Right atrium auricular region (tissue), 2 donors: ENCODE measurements at regions not wholly inside any gene's neighbourhood (a gene's known extent, or its start where the extent isn't known, plus 50 kb on each side); places are given as distances from the start of the nearest gene placed in this dataset.

Experiments used
- DNase-seq: peaks from one replicate; pipeline ENCODE4 v3.0.0-alpha.2; 2019; ENCODE audit warnings: low spot score
- H3K27ac ChIP-seq, 2 donors: fragments of 200-600 bp; sonication (generic); 1 replicate in 1 of 2; 2 replicates in 1 of 2; pipeline ENCODE4 v1.5.1; 2016 to 2019
- H3K27me3 ChIP-seq, 2 donors: fragments of 200-600 bp; sonication (generic); one replicate each; pipeline versions ENCODE4 v1.5.1 to v1.6.0; 2017 to 2019
- H3K36me3 ChIP-seq: fragments of 200-600 bp; sonication (generic); one replicate; pipeline ENCODE4 v1.5.1; 2016
- H3K4me1 ChIP-seq, 2 donors: fragments of 200-600 bp; sonication (generic); one replicate each; pipeline versions ENCODE4 v1.5.1 to v1.6.0; 2017 to 2019
- H3K4me3 ChIP-seq, 2 donors: fragments of 200-600 bp; sonication (generic); 1 replicate in 1 of 2; 2 replicates in 1 of 2; pipeline ENCODE4 v1.5.1; 2017 to 2019; ENCODE audit warnings: mild to moderate bottlenecking in 1 of 2, moderate library complexity in 1 of 2
- H3K9me3 ChIP-seq, 2 donors: fragments of 200-600 bp; sonication (generic); one replicate each; pipeline ENCODE4 v1.5.1; 2019
- TF ChIP-seq, protein P1 (sequence below), 2 donors: fragments of 200-600 bp; sonication (generic); IDR thresholded peaks; one replicate each; pipeline ENCODE4 v1.5.1; 2019; ENCODE audit warnings: antibody characterized with exemption in 2 of 2

GRCh38 chr5:96562614-96563013 is 99.6 kb upstream of the CAST start:
- DNase-seq, result no peak
- H3K9me3 ChIP-seq, result no peaks in the 10 kb centered on the region
- H3K27me3 ChIP-seq, result no peaks in the 10 kb centered on the region
- TF ChIP-seq, protein P1, sequence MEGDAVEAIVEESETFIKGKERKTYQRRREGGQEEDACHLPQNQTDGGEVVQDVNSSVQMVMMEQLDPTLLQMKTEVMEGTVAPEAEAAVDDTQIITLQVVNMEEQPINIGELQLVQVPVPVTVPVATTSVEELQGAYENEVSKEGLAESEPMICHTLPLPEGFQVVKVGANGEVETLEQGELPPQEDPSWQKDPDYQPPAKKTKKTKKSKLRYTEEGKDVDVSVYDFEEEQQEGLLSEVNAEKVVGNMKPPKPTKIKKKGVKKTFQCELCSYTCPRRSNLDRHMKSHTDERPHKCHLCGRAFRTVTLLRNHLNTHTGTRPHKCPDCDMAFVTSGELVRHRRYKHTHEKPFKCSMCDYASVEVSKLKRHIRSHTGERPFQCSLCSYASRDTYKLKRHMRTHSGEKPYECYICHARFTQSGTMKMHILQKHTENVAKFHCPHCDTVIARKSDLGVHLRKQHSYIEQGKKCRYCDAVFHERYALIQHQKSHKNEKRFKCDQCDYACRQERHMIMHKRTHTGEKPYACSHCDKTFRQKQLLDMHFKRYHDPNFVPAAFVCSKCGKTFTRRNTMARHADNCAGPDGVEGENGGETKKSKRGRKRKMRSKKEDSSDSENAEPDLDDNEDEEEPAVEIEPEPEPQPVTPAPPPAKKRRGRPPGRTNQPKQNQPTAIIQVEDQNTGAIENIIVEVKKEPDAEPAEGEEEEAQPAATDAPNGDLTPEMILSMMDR (IDR thresholded peaks at IDR 0.05), result no peak
- H3K27ac ChIP-seq, result no peak overlapping the region
- H3K4me1 ChIP-seq, result no peaks in the 10 kb centered on the region
- no peaks in the 10 kb centered on the region for H3K36me3 ChIP-seq
- H3K4me3 ChIP-seq, result no peak overlapping the region

GRCh38 chr5:96563816-96564215 is 98.4 kb upstream of the CAST start:
- DNase-seq, result no peak
- Histone ChIP-seq H3K27me3 (no peaks in the 10 kb centered on the region), H3K4me1 (no peaks in the 10 kb centered on the region), H3K4me3 (no peak overlapping the region), H3K27ac (no peak overlapping the region), H3K36me3 (no peaks in the 10 kb centered on the region), H3K9me3 (no peaks in the 10 kb centered on the region)
- TF ChIP-seq, protein P1 (IDR thresholded peaks at IDR 0.05), result no peak

DNA sequence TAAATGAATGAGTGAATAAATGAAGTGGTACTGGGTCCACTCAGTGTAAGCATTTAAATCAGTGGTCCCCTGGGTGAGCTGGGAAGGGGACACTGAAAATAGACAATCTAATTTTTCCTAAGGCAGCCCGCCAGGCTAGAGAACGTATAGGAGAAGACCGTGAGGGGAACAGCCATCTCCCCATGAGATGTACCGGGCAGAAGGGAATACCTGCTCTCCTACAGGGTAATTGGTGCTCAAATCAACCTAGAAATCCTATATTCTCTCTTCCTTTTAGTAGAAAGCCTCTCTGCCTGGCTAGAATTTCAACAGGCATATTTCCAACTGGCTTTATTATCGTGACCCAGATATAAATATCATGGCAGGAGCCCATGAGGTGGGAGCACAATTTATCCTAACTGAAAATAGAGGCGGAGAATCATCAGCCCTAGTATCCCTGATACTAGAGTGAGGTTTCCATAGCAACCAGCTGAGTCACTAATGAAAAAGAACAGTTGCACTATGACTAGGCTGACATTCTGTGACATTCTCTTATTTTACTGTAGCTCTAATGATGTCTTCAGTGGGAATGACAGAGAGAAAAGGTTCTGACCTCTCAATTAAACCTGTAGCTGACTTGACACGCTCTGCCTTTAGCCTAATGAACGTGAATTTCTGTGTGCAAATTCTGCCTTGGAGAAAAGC is 96.5 kb upstream of the CAST start:
- TF ChIP-seq, protein P1 (IDR thresholded peaks at IDR 0.05), result no peak
- Histone ChIP-seq H3K4me3 (no peak overlapping the region), H3K36me3 (no peaks in the 10 kb centered on the region)

GRCh38 chr5:96566833-96567587 is 95.2 kb upstream of the CAST start:
- Histone ChIP-seq H3K9me3 (no peaks in the 10 kb centered on the region), H3K36me3 (no peaks in the 10 kb centered on the region), H3K4me3 (no peak overlapping the region), H3K4me1 (no peaks in the 10 kb centered on the region), H3K27me3 (no peaks in the 10 kb centered on the region), H3K27ac (no peak overlapping the region)
- TF ChIP-seq, protein P1 (IDR thresholded peaks at IDR 0.05), result no peak
- DNase-seq, result no peak

More for the DNA sequence above, 96.5 kb upstream of the CAST start:
- no peak for DNase-seq
- Histone ChIP-seq H3K27me3 (no peaks in the 10 kb centered on the region), H3K9me3 (no peaks in the 10 kb centered on the region), H3K27ac (no peak overlapping the region), H3K4me1 (no peaks in the 10 kb centered on the region)

DNA sequence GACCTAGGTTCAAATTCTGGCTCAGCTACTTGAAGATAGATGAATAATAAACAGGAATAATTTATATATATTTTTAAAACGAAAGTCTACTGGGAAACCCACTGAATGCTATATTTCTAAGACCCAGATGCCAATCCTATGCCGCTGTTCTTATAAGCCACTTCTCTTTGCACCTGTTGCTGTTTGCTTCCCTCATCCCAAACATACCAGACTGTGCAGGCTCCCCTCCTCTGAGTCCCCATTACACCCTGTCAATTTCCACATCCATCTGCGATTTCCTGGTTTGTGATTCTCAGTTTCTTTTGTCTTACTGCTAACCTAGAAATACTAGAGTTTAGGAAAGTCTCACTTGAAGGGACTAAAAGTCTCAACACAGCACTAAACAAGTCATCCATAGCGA is 92.8 kb upstream of the CAST start:
- TF ChIP-seq, protein P1 (IDR thresholded peaks at IDR 0.05), result no peak
- H3K36me3 ChIP-seq, result no peaks in the 10 kb centered on the region
- no peak for DNase-seq
- no peak overlapping the region for H3K4me3 ChIP-seq
- no peaks in the 10 kb centered on the region for H3K4me1 ChIP-seq
- H3K9me3 ChIP-seq, result no peaks in the 10 kb centered on the region
- H3K27me3 ChIP-seq, result no peaks in the 10 kb centered on the region
- no peak overlapping the region for H3K27ac ChIP-seq
